B cell (primary cell): ENCODE measurements at regions not wholly inside any gene's neighbourhood (a gene's known extent, or its start where the extent isn't known, plus 50 kb on each side); places are given as distances from the start of the nearest gene placed in this dataset.

Experiments used
- EZH2 ChIP-seq: IDR thresholded peaks from 2 replicates; pipeline ENCODE4 v1.6.1; 2012; ENCODE audit warnings: borderline replicate concordance, low read depth, mild to moderate bottlenecking, moderate library complexity, low read length; ENCODE audit not compliant: insufficient read depth, poor library complexity, severe bottlenecking
- TF ChIP-seq, protein P1 (sequence below): fragments of 200-600 bp; IDR thresholded peaks from one replicate; pipeline ENCODE4 v1.8.0; 2022; ENCODE audit warnings: antibody characterized with exemption, mild to moderate bottlenecking

GRCh38 chrX:39574178-39574577 is 523.6 kb downstream of the BCOR start:
- TF ChIP-seq, protein P1, sequence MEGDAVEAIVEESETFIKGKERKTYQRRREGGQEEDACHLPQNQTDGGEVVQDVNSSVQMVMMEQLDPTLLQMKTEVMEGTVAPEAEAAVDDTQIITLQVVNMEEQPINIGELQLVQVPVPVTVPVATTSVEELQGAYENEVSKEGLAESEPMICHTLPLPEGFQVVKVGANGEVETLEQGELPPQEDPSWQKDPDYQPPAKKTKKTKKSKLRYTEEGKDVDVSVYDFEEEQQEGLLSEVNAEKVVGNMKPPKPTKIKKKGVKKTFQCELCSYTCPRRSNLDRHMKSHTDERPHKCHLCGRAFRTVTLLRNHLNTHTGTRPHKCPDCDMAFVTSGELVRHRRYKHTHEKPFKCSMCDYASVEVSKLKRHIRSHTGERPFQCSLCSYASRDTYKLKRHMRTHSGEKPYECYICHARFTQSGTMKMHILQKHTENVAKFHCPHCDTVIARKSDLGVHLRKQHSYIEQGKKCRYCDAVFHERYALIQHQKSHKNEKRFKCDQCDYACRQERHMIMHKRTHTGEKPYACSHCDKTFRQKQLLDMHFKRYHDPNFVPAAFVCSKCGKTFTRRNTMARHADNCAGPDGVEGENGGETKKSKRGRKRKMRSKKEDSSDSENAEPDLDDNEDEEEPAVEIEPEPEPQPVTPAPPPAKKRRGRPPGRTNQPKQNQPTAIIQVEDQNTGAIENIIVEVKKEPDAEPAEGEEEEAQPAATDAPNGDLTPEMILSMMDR: no peak
- no peak for TF ChIP-seq EZH2
